IMR-90 (cell line): ENCODE measurements at regions not wholly inside any gene's neighbourhood (a gene's known extent, or its start where the extent isn't known, plus 50 kb on each side); places are given as distances from the start of the nearest gene placed in this dataset.

ENCODE experiments used
- ATAC-seq: fragments of 200-7000 bp; cut with Tn5 transposase; 2 replicates; pipeline ENCODE4 v1.9.1; 2020; ENCODE audit warnings: low read depth, mild to moderate bottlenecking, moderate library complexity
- BruUV-seq: library from RNA; stranded (reverse); fragments of 400-500 nt; replicated peaks from 2 replicates; lab custom pipeline; 2021; lab: Mats Ljungman, UMichigan
- CTCF ChIA-PET: fragments of 300-600 bp; formaldehyde crosslinking; extraction: SDS; loops from one replicate; lab custom pipeline; 2021; ENCODE audit warnings: antibody characterized with exemption; lab: Yijun Ruan, JAX
- POLR2A ChIA-PET: fragments of 300-600 bp; sonication (Branson Sonifier 250); formaldehyde crosslinking; loops from one replicate; lab custom pipeline; 2022; ENCODE audit warnings: antibody characterized with exemption; ENCODE audit not compliant: unreplicated experiment; lab: Charles Lee
- DNase-seq: peaks from one replicate; pipeline ENCODE4 v3.0.0; 2013
- H2AFZ ChIP-seq: replicated peaks from 2 replicates; pipeline ENCODE3; 2013; ENCODE audit warnings: low read length, mild to moderate bottlenecking; ENCODE audit not compliant: poor library complexity
- H2AK5ac ChIP-seq: 2 replicates; pipeline ENCODE4 v1.6.1; 2013; ENCODE audit warnings: low read depth, low read length, inconsistent platforms
- H2AK9ac ChIP-seq: replicated peaks from 2 replicates; pipeline ENCODE3; 2013; ENCODE audit warnings: mild to moderate bottlenecking, low read depth, low read length, moderate library complexity; ENCODE audit not compliant: poor library complexity
- H2BK120ac ChIP-seq: 2 replicates; pipeline ENCODE4 v1.6.1; 2013; ENCODE audit warnings: low read depth, low read length, inconsistent platforms
- H2BK15ac ChIP-seq: 3 replicates; pipeline ENCODE4 v1.6.1; 2013; ENCODE audit warnings: low read depth, low read length, inconsistent platforms
- H2BK20ac ChIP-seq: 2 replicates; pipeline ENCODE4 v1.6.1; 2013; ENCODE audit warnings: low read depth, mild to moderate bottlenecking, inconsistent platforms, low read length, moderate library complexity
- H2BK5ac ChIP-seq: 2 replicates; pipeline ENCODE4 v1.6.1; 2013; ENCODE audit warnings: mild to moderate bottlenecking, low read depth, low read length, inconsistent platforms; ENCODE audit not compliant: poor library complexity, severe bottlenecking
- H3K14ac ChIP-seq: replicated peaks from 2 replicates; pipeline ENCODE4 v1.6.1; 2013; ENCODE audit warnings: low read depth, low read length, inconsistent platforms
- H3K18ac ChIP-seq: 2 replicates; pipeline ENCODE4 v1.6.1; 2013; ENCODE audit warnings: low read depth, low read length, control low read depth
- H3K23ac ChIP-seq: 2 replicates; pipeline ENCODE4 v1.6.1; 2013; ENCODE audit warnings: low read depth, low read length, inconsistent platforms
- H3K27ac ChIP-seq: 2 replicates; pipeline ENCODE4 v1.5.1; 2013; ENCODE audit warnings: mild to moderate bottlenecking, control low read depth, low read length; ENCODE audit not compliant: insufficient read depth
- H3K27me3 ChIP-seq: 2 replicates; pipeline ENCODE4 v1.6.1; 2013; ENCODE audit warnings: low read length; ENCODE audit not compliant: control insufficient read depth, insufficient read depth
- H3K36me3 ChIP-seq: 2 replicates; pipeline ENCODE4 v1.6.1; 2013; ENCODE audit warnings: low read length, mixed read lengths; ENCODE audit not compliant: control insufficient read depth, insufficient read depth
- H3K4ac ChIP-seq: 2 replicates; pipeline ENCODE4 v1.6.1; 2013; ENCODE audit warnings: low read depth, low read length, inconsistent platforms
- H3K4me1 ChIP-seq: 2 replicates; pipeline ENCODE4 v1.6.1; 2013; ENCODE audit warnings: low read length, mixed read lengths; ENCODE audit not compliant: control insufficient read depth, insufficient read depth
- H3K4me2 ChIP-seq: 2 replicates; pipeline ENCODE4 v1.6.1; 2013; ENCODE audit warnings: low read depth, mild to moderate bottlenecking, control low read depth, low read length, moderate library complexity
- H3K4me3 ChIP-seq: 2 replicates; pipeline ENCODE4 v1.5.1; 2013; ENCODE audit warnings: low read depth, mild to moderate bottlenecking, control low read depth, low read length, moderate library complexity; ENCODE audit not compliant: insufficient read depth
- H3K56ac ChIP-seq: 2 replicates; pipeline ENCODE4 v1.6.1; 2013; ENCODE audit warnings: low read length, inconsistent platforms; ENCODE audit not compliant: insufficient read depth; ENCODE audit errors: extremely low read depth
- H3K79me1 ChIP-seq, 2 experiments: 2 replicates each; pipeline ENCODE4 v1.6.1; 2013; ENCODE audit warnings: low read length in 2 of 2, inconsistent platforms in 1 of 2, low read depth in 1 of 2
- H3K9ac ChIP-seq: 2 replicates; pipeline ENCODE4 v1.6.1; 2013; ENCODE audit warnings: low read depth, low read length, control low read depth
- H3K9me1 ChIP-seq: 2 replicates; pipeline ENCODE4 v1.6.1; 2013; ENCODE audit warnings: low read length, inconsistent platforms; ENCODE audit not compliant: insufficient read depth
- H3K9me3 ChIP-seq: 2 replicates; pipeline ENCODE4 v1.6.1; 2013; ENCODE audit warnings: low read length; ENCODE audit not compliant: control insufficient read depth, insufficient read depth
- H4K20me1 ChIP-seq: 2 replicates; pipeline ENCODE4 v1.6.1; 2013; ENCODE audit warnings: low read length, inconsistent platforms; ENCODE audit not compliant: insufficient read depth
- H4K5ac ChIP-seq: 2 replicates; pipeline ENCODE4 v1.6.1; 2013; ENCODE audit warnings: mild to moderate bottlenecking, low read depth, low read length, control low read depth
- H4K8ac ChIP-seq, 2 experiments: 2 replicates each; pipeline ENCODE4 v1.6.1; 2013; ENCODE audit warnings: low read depth in 2 of 2, low read length in 2 of 2, control low read depth in 1 of 2, inconsistent platforms in 1 of 2
- H4K91ac ChIP-seq: 2 replicates; pipeline ENCODE4 v1.6.1; 2013; ENCODE audit warnings: low read depth, low read length, inconsistent platforms; ENCODE audit not compliant: insufficient read depth
- BHLHE40 ChIP-seq: fragments of 150-350 bp; IDR thresholded peaks from 2 replicates; pipeline ENCODE4 v1.6.1; 2016; ENCODE audit warnings: mild to moderate bottlenecking, low read depth, low read length
- CEBPB ChIP-seq: IDR thresholded peaks from 2 replicates; pipeline ENCODE4 v1.6.1; 2012; ENCODE audit warnings: low read depth, low read length, improper control_type of control experiment
- CTCF ChIP-seq: conservative IDR thresholded peaks from 2 replicates; pipeline ENCODE4 v1.5.1; 2012; ENCODE audit warnings: mild to moderate bottlenecking, low read depth, low read length, improper control_type of control experiment
- ELK1 ChIP-seq: fragments of 150-350 bp; IDR thresholded peaks from 2 replicates; pipeline ENCODE4 v1.6.1; 2016; ENCODE audit warnings: low read depth, mild to moderate bottlenecking, low read length, moderate library complexity, borderline replicate concordance
- MAFK ChIP-seq: IDR thresholded peaks from 2 replicates; pipeline ENCODE4 v1.6.1; 2012; ENCODE audit warnings: low read depth, low read length, improper control_type of control experiment
- MAZ ChIP-seq: IDR thresholded peaks from 2 replicates; pipeline ENCODE4 v1.6.1; 2012; ENCODE audit warnings: low read depth, mild to moderate bottlenecking, low read length, improper control_type of control experiment, moderate library complexity, borderline replicate concordance
- MXI1 ChIP-seq: IDR thresholded peaks from 2 replicates; pipeline ENCODE4 v1.6.1; 2012; ENCODE audit warnings: low read depth, mild to moderate bottlenecking, low read length, moderate library complexity, borderline replicate concordance
- POLR2A ChIP-seq: IDR thresholded peaks from 2 replicates; pipeline ENCODE4 v1.6.1; 2012; ENCODE audit warnings: mild to moderate bottlenecking, low read depth, low read length
- RAD21 ChIP-seq: IDR thresholded peaks from 2 replicates; pipeline ENCODE4 v1.6.1; 2012; ENCODE audit warnings: low read length, improper control_type of control experiment
- USF2 ChIP-seq: fragments of 150-350 bp; IDR thresholded peaks from 2 replicates; pipeline ENCODE4 v1.6.1; 2017; ENCODE audit warnings: mild to moderate bottlenecking, antibody characterized with exemption, low read length, low read depth
- WGBS, 2 experiments: methylation state at CpG; one replicate each; pipeline versions ENCODE4 v1.1.5 to v1.1.7; 2013; ENCODE audit warnings: missing lambda C conversion rate in 2 of 2; ENCODE audit not compliant: insufficient read length in 1 of 2; ENCODE audit errors: extremely low coverage in 2 of 2; 5-methylcytosine and 5-hydroxymethylcytosine counted together
- dilution Hi-C: fragments of 300-500 bp; cut with HindIII; formaldehyde crosslinking; loops from one replicate; pipeline ENCODE4 v1.14.3; 2018; ENCODE audit warnings: low sequenced_read_pairs; ENCODE audit not compliant: unreplicated experiment
- in situ Hi-C: fragments of 300-500 bp; cut with MboI; formaldehyde crosslinking; loops from 3 replicates; pipeline ENCODE4 v1.14.3; 2019; ENCODE audit warnings: low sequenced_read_pairs, inconsistent platforms, mixed read lengths
- intact Hi-C: fragments of 100-400 bp; cut with micrococcal nuclease; formaldehyde crosslinking; loops from 2 replicates; pipeline ENCODE4 v1.10.0; 2022

DNA sequence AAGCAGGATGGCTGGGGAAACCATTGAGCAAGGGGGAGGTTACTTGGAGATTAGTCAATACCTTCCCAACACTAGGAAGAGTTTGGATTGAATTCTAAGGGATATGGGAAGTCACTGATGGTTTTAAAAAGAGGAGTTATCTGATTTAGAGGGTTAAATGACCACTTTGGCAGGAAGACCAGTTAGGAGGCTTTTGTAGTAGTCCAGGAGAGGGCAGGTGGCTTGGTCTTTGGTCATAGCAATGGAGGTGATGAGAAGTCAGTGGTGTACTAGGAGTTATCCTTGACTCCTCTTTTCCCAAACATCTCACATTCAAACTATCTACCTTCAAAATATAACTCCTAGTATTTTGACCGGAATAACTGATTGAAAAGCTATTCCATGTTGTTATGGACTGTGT is 644.1 kb downstream of the UTRN start:
- Histone ChIP-seq H2AFZ (no peak overlapping the region), H3K23ac (no peak overlapping the region), H3K79me1 (no peaks in the 10 kb centered on the region), H3K9ac (no peak overlapping the region), H3K27me3 (no peaks in the 10 kb centered on the region), H3K4me1 (no peaks in the 10 kb centered on the region), H3K56ac (no peak overlapping the region), H2BK5ac (no peak overlapping the region), H2BK20ac (no peak overlapping the region), H4K5ac (no peak overlapping the region), H4K91ac (no peak overlapping the region; the same call in 1 of the 2 replicates), H2BK120ac (no peak overlapping the region), H3K9me1 (no peaks in the 10 kb centered on the region), H3K4me2 (no peak overlapping the region), H2AK5ac (no peak overlapping the region), H4K8ac (no peak overlapping the region), H2AK9ac (no peak overlapping the region), H3K4ac (no peak overlapping the region), H3K4me3 (no peak overlapping the region), H3K27ac (no peak overlapping the region), H3K14ac (no peak overlapping the region), H3K9me3 (no peaks in the 10 kb centered on the region), H4K20me1 (no peaks in the 10 kb centered on the region), H2BK15ac (no peak overlapping the region), H3K36me3 (no peaks in the 10 kb centered on the region), H3K18ac (no peak overlapping the region)
- in situ Hi-C loops (no loop called here), dilution Hi-C loops (no loop called here), intact Hi-C loops (no loop called here)
- POLR2A ChIA-PET, result no interaction called here
- no CpG with 5 or more reads among the region's 1 CpG for WGBS, 2 experiments
- TF ChIP-seq MXI1 (no peak), POLR2A (no peak), MAFK (no peak), CEBPB (no peak), MAZ (no peak), CTCF (no peak), BHLHE40 (no peak), ELK1 (no peak), RAD21 (no peak), USF2 (no peak)
- CTCF ChIA-PET, result no interaction called here
- ATAC-seq, result no peak
- no peak for DNase-seq
- BruUV-seq, result no TSS peak
